Testis (tissue), 2 donors: ENCODE measurements at regions not wholly inside any gene's neighbourhood (a gene's known extent, or its start where the extent isn't known, plus 50 kb on each side); places are given as distances from the start of the nearest gene placed in this dataset.

Experiments
- POLR2A ChIP-seq: fragments of 450-650 bp; IDR thresholded peaks from one replicate; pipeline ENCODE4 v1.6.1; 2017; ENCODE audit warnings: antibody characterized with exemption, mild to moderate bottlenecking, moderate library complexity
- TF ChIP-seq, protein P1 (sequence below), 3 experiments: fragments of 450-650 bp in 2 of 3; fragments of 200-600 bp in 1 of 3; sonication (generic) in 1 of 3; IDR thresholded peaks; one replicate each; pipeline ENCODE4 v1.5.1; 2016 to 2019; ENCODE audit warnings: antibody characterized with exemption in 3 of 3, mild to moderate bottlenecking in 2 of 3, moderate library complexity in 1 of 3

GRCh38 chr6:115398607-115399006, 662.1 kb downstream of the FRK start:
- TF ChIP-seq, protein P1, sequence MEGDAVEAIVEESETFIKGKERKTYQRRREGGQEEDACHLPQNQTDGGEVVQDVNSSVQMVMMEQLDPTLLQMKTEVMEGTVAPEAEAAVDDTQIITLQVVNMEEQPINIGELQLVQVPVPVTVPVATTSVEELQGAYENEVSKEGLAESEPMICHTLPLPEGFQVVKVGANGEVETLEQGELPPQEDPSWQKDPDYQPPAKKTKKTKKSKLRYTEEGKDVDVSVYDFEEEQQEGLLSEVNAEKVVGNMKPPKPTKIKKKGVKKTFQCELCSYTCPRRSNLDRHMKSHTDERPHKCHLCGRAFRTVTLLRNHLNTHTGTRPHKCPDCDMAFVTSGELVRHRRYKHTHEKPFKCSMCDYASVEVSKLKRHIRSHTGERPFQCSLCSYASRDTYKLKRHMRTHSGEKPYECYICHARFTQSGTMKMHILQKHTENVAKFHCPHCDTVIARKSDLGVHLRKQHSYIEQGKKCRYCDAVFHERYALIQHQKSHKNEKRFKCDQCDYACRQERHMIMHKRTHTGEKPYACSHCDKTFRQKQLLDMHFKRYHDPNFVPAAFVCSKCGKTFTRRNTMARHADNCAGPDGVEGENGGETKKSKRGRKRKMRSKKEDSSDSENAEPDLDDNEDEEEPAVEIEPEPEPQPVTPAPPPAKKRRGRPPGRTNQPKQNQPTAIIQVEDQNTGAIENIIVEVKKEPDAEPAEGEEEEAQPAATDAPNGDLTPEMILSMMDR (IDR thresholded peaks at IDR 0.05) = no peak
- no peak for TF ChIP-seq POLR2A
